Hepatocyte (in vitro differentiated cells): ENCODE measurements at regions not wholly inside any gene's neighbourhood (a gene's known extent, or its start where the extent isn't known, plus 50 kb on each side); places are given as distances from the start of the nearest gene placed in this dataset.

Experiments used
- DNase-seq: peaks from one replicate; pipeline ENCODE4 v3.0.0-alpha.2; 2016; ENCODE audit warnings: low spot score
- H2AFZ ChIP-seq: fragments of 200-600 bp; sonication (generic); 2 replicates; pipeline ENCODE4 v1.6.0; 2016; ENCODE audit warnings: antibody characterized with exemption, mild to moderate bottlenecking
- H3K27ac ChIP-seq: fragments of 200-600 bp; sonication (generic); 2 replicates; pipeline ENCODE4 v1.5.1; 2016; ENCODE audit warnings: mild to moderate bottlenecking
- H3K27me3 ChIP-seq: fragments of 200-600 bp; sonication (generic); 2 replicates; pipeline ENCODE4 v1.6.1; 2016
- H3K36me3 ChIP-seq: fragments of 200-600 bp; sonication (generic); replicated peaks from 2 replicates; pipeline ENCODE4 v1.5.1; 2016; ENCODE audit warnings: low read depth; ENCODE audit not compliant: insufficient read depth
- H3K4me1 ChIP-seq: fragments of 200-600 bp; sonication (generic); 2 replicates; pipeline ENCODE4 v1.5.1; 2016; ENCODE audit warnings: mild to moderate bottlenecking, moderate library complexity; ENCODE audit not compliant: insufficient read depth
- H3K4me2 ChIP-seq: fragments of 200-600 bp; sonication (generic); 2 replicates; pipeline ENCODE4 v1.6.0; 2016
- H3K4me3 ChIP-seq: fragments of 200-600 bp; sonication (generic); 2 replicates; pipeline ENCODE4 v1.5.1; 2016; ENCODE audit warnings: mild to moderate bottlenecking
- H3K79me2 ChIP-seq: fragments of 200-600 bp; sonication (generic); 2 replicates; pipeline ENCODE4 v1.6.0; 2017; ENCODE audit warnings: mild to moderate bottlenecking
- H3K9me2 ChIP-seq: fragments of 200-600 bp; sonication (generic); replicated peaks from 2 replicates; pipeline ENCODE4 v1.6.0; 2017; ENCODE audit warnings: mild to moderate bottlenecking; ENCODE audit not compliant: insufficient read depth
- H3K9me3 ChIP-seq: fragments of 200-600 bp; sonication (generic); 2 replicates; pipeline ENCODE4 v1.5.1; 2016; ENCODE audit warnings: low read depth, mild to moderate bottlenecking
- H4K20me1 ChIP-seq: fragments of 200-600 bp; sonication (generic); 2 replicates; pipeline ENCODE4 v1.6.0; 2016; ENCODE audit warnings: mild to moderate bottlenecking; ENCODE audit not compliant: insufficient read depth, poor library complexity, severe bottlenecking
- CTCF ChIP-seq: fragments of 200-600 bp; sonication (generic); IDR thresholded peaks from 2 replicates; pipeline ENCODE4 v1.5.1; 2016; ENCODE audit warnings: antibody characterized with exemption, mild to moderate bottlenecking; ENCODE audit not compliant: poor library complexity
- EZH2 ChIP-seq: fragments of 200-600 bp; sonication (generic); IDR thresholded peaks from 2 replicates; pipeline ENCODE4 v1.6.1; 2016; ENCODE audit warnings: antibody characterized with exemption, mild to moderate bottlenecking, borderline replicate concordance
- EZH2phosphoT487 ChIP-seq: fragments of 200-600 bp; sonication (generic); IDR thresholded peaks from one replicate; pipeline ENCODE4 v1.6.1; 2018; ENCODE audit warnings: antibody characterized with exemption, mild to moderate bottlenecking, low read depth, moderate library complexity; ENCODE audit not compliant: unreplicated experiment, severe bottlenecking
- WGBS: methylation state at CpG from one replicate; pipeline ENCODE4 v1.1.6; 2016; ENCODE audit warnings: low lambda C conversion rate; ENCODE audit errors: missing lambda C conversion rate; 5-methylcytosine and 5-hydroxymethylcytosine counted together

- H3K9me2 ChIP-seq = no peaks in the 10 kb centered on the region
- no peak overlapping the region for H3K4me2 ChIP-seq
- WGBS = 39% methylated on average over 1 of the region's 1 CpG
- H3K79me2 ChIP-seq = no peaks in the 10 kb centered on the region
- no peaks in the 10 kb centered on the region for H3K9me3 ChIP-seq
- no peaks in the 10 kb centered on the region for H3K27me3 ChIP-seq
- H3K4me3 ChIP-seq = no peak overlapping the region
- H2AFZ ChIP-seq = no peak overlapping the region
- no peak for DNase-seq
- no peaks in the 10 kb centered on the region for H3K36me3 ChIP-seq
- TF ChIP-seq EZH2phosphoT487 (no peak), CTCF (no peak), EZH2 (no peak)
- H4K20me1 ChIP-seq = no peaks in the 10 kb centered on the region
- no peak overlapping the region for H3K27ac ChIP-seq
- H3K4me1 ChIP-seq = no peaks in the 10 kb centered on the region
These were observed 413.4 kb upstream of the PCDH9 start for GRCh38 chr13:67643516-67644055.

- no peak overlapping the region for H3K4me2 ChIP-seq
- H3K4me1 ChIP-seq = no peaks in the 10 kb centered on the region
- no peak for DNase-seq
- H3K9me2 ChIP-seq = no peaks in the 10 kb centered on the region
- H3K36me3 ChIP-seq = no peaks in the 10 kb centered on the region
- H3K4me3 ChIP-seq = no peak overlapping the region
- TF ChIP-seq EZH2 (no peak), CTCF (no peak), EZH2phosphoT487 (no peak)
- no peaks in the 10 kb centered on the region for H3K27me3 ChIP-seq
- no peaks in the 10 kb centered on the region for H3K79me2 ChIP-seq
- no peak overlapping the region for H2AFZ ChIP-seq
- no peaks in the 10 kb centered on the region for H3K9me3 ChIP-seq
- no peak overlapping the region for H3K27ac ChIP-seq
- no peaks in the 10 kb centered on the region for H4K20me1 ChIP-seq
These were observed 412.5 kb upstream of the PCDH9 start for GRCh38 chr13:67642657-67643056.

DNA sequence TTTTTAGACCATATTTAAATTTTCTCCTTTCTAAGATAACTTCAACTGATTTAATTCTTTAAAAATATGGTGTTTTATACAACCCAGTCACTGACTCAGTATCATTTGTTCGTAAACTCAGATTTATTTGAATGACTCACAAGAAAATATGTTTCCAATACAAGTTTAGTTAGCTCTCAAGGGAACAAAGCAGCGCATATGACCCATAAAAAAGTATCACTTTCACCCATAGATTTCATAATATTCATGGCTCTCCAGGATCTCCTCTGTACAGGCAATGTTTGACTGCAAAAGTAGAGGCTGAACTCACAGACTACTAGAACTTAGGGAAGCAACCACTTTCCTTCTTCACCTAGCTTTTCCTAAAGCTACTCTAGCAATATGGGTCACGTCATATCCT lies 405.6 kb upstream of the PCDH9 start:
- H3K36me3 ChIP-seq = no peaks in the 10 kb centered on the region
- no peaks in the 10 kb centered on the region for H3K4me1 ChIP-seq
- H2AFZ ChIP-seq = no peak overlapping the region
- no peaks in the 10 kb centered on the region for H4K20me1 ChIP-seq
- no peaks in the 10 kb centered on the region for H3K79me2 ChIP-seq
- no peak for DNase-seq
- no peak overlapping the region for H3K4me3 ChIP-seq
- no peak overlapping the region for H3K4me2 ChIP-seq
- no peaks in the 10 kb centered on the region for H3K27me3 ChIP-seq
- WGBS = 91% methylated on average over 3 of the region's 3 CpGs
- H3K27ac ChIP-seq = no peak overlapping the region
- TF ChIP-seq EZH2phosphoT487 (no peak), EZH2 (no peak), CTCF (no peak)
- H3K9me2 ChIP-seq = no peaks in the 10 kb centered on the region
- H3K9me3 ChIP-seq = no peaks in the 10 kb centered on the region

GRCh38 chr13:67632590-67632989 lies 402.5 kb upstream of the PCDH9 start:
- no peaks in the 10 kb centered on the region for H3K27me3 ChIP-seq
- H3K79me2 ChIP-seq = no peaks in the 10 kb centered on the region
- no peak overlapping the region for H3K4me3 ChIP-seq
- TF ChIP-seq EZH2 (no peak), CTCF (no peak), EZH2phosphoT487 (no peak)
- H3K9me2 ChIP-seq = no peaks in the 10 kb centered on the region
- no peaks in the 10 kb centered on the region for H3K9me3 ChIP-seq
- no peak overlapping the region for H3K4me2 ChIP-seq
- no peaks in the 10 kb centered on the region for H4K20me1 ChIP-seq
- no peak for DNase-seq
- 97% methylated on average over 1 of the region's 1 CpG for WGBS
- no peak overlapping the region for H2AFZ ChIP-seq
- H3K4me1 ChIP-seq = no peaks in the 10 kb centered on the region
- H3K27ac ChIP-seq = no peak overlapping the region
- no peaks in the 10 kb centered on the region for H3K36me3 ChIP-seq
